ENCODE measurements at regions not wholly inside any gene's neighbourhood (a gene's known extent, or its start where the extent isn't known, plus 50 kb on each side); places are given as distances from the start of the nearest gene placed in this dataset.

DNA sequence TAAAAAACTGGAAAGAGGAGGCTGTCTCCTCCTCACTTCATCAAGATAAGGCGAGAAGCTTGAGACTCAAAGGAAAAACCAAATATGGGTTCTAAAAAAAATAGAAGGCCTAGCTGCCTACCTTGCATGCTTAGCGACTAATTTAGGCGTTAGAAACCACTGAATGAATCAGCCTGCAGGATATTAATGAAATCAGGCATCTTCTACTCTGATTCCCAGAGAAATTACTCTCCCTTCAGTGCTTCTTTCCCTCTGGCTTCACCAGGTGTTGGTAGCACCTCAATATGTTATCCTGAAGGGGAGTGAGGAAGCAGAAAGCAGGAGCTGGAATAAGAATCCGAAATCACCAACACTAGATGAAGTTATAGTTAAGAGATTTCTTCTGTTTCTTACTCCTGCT, 749.8 kb upstream of the NRXN1 start:
- TF ChIP-seq POLR2AphosphoS5 (IDR thresholded peaks at IDR 0.05; ENCODE audit: low read length) (no peak), ZNF274 (IDR thresholded peaks at IDR 0.05; ENCODE audit: insufficient read depth, insufficient read length) (no peak)
- TF ChIP-seq, protein P1, sequence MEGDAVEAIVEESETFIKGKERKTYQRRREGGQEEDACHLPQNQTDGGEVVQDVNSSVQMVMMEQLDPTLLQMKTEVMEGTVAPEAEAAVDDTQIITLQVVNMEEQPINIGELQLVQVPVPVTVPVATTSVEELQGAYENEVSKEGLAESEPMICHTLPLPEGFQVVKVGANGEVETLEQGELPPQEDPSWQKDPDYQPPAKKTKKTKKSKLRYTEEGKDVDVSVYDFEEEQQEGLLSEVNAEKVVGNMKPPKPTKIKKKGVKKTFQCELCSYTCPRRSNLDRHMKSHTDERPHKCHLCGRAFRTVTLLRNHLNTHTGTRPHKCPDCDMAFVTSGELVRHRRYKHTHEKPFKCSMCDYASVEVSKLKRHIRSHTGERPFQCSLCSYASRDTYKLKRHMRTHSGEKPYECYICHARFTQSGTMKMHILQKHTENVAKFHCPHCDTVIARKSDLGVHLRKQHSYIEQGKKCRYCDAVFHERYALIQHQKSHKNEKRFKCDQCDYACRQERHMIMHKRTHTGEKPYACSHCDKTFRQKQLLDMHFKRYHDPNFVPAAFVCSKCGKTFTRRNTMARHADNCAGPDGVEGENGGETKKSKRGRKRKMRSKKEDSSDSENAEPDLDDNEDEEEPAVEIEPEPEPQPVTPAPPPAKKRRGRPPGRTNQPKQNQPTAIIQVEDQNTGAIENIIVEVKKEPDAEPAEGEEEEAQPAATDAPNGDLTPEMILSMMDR (IDR thresholded peaks at IDR 0.05 in 2 of 3, conservative IDR thresholded peaks at IDR 0.05 in 1 of 3; ENCODE audit: control insufficient read depth in 2 of 3, extremely low read depth in 1 of 3, insufficient read depth in 1 of 3, low read depth in 3 of 3, low read length in 3 of 3): no peak
